ENCODE measurements at regions not wholly inside any gene's neighbourhood (a gene's known extent, or its start where the extent isn't known, plus 50 kb on each side); places are given as distances from the start of the nearest gene placed in this dataset.

DNA sequence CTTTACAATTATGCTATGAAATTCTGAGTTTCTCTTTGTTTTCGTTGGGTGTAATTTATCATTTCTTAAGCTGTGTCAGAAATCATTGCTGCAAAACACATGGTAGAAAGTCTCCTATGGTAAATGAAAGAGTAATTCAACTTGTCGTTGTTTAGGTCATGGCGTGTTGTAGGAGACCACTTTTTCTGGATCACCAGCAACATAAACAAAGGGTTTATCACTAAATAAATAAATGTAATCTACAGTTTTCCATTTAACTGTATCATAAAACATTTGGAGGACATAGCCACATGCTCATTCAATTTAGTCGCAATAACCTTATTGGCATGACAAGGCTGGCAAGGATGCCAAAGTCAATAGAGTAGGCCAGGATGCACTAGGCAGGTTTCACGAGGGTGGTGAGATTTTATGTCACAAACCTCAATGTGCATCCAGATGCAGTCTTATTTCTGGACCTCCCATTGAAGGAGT lies 154.4 kb upstream of the ERCC6L2 start:
- no peaks in the 10 kb centered on the region for H3K27me3 ChIP-seq (ENCODE audit: control insufficient read depth, insufficient read depth, low read length)
- intact Hi-C loops (cut with micrococcal nuclease), result loop anchor here (5.0 kb wide), 1 partner anchor 431 kb away; no protein-coding TSS in a partner anchor
- no peak for ATAC-seq
- Mint-ChIP-seq H3K4me1 (peaks cover 35 to 39% of the 10 kb centered on the region in 2 donors), H3K4me3 (no peak overlapping the region), H3K27me3 (ENCODE audit: low read depth in 2 of 2) (peaks cover 0 to 7% of the 10 kb centered on the region in 2 donors), H3K27ac (no peak overlapping the region), H3K9me3 (peaks cover 3 to 6% of the 10 kb centered on the region in 2 donors), H3K36me3 (peaks cover 10% of the 10 kb centered on the region)
- DNase-seq, result no peak
- TF ChIP-seq, protein P1, sequence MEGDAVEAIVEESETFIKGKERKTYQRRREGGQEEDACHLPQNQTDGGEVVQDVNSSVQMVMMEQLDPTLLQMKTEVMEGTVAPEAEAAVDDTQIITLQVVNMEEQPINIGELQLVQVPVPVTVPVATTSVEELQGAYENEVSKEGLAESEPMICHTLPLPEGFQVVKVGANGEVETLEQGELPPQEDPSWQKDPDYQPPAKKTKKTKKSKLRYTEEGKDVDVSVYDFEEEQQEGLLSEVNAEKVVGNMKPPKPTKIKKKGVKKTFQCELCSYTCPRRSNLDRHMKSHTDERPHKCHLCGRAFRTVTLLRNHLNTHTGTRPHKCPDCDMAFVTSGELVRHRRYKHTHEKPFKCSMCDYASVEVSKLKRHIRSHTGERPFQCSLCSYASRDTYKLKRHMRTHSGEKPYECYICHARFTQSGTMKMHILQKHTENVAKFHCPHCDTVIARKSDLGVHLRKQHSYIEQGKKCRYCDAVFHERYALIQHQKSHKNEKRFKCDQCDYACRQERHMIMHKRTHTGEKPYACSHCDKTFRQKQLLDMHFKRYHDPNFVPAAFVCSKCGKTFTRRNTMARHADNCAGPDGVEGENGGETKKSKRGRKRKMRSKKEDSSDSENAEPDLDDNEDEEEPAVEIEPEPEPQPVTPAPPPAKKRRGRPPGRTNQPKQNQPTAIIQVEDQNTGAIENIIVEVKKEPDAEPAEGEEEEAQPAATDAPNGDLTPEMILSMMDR (IDR thresholded peaks at IDR 0.05), result no peak
- no peak overlapping the region for H3K4me3 ChIP-seq (ENCODE audit: low read length)
- H3K27ac ChIP-seq (ENCODE audit: low read length), result no peak overlapping the region
- H3K9me3 ChIP-seq (ENCODE audit: control insufficient read depth, insufficient read depth, low read length), result peaks cover 14% of the 10 kb centered on the region
- H3K4me1 ChIP-seq (ENCODE audit: control insufficient read depth, insufficient read depth, low read length), result peaks cover 20% of the 10 kb centered on the region
- no peaks in the 10 kb centered on the region for H3K36me3 ChIP-seq (ENCODE audit: control insufficient read depth, insufficient read depth, low read length)
- WGBS (ENCODE audit: insufficient coverage), result 97% methylated on average over 5 of the region's 5 CpGs

DNA sequence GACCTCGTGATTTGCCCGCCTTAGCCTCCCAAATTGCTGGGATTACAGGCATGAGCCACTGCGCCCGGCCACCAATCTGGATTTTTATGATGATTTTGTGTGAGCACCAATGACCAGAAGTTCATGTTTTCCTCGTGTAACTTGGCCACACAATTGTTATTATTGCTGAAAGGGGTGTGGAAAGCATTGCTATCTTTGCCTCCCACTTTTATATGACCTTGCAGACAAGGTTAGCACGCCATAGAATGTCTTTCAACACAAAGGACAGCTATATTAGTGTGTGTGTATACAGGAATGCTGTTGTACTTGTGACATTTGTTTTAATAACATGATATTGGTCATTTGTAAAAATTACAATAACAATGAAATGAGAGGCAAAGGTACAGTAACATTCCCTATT lies 155.0 kb upstream of the ERCC6L2 start:
- 98% methylated on average over 5 of the region's 6 CpGs for whole genome bisulfite sequencing (ENCODE audit: insufficient coverage)
- H3K36me3 ChIP-seq (ENCODE audit: control insufficient read depth, insufficient read depth, low read length), result no peaks in the 10 kb centered on the region
- peaks cover 14% of the 10 kb centered on the region for H3K4me1 ChIP-seq (ENCODE audit: control insufficient read depth, insufficient read depth, low read length)
- Mint-ChIP-seq H3K4me1 (peaks cover 29 to 33% of the 10 kb centered on the region in 2 donors), H3K9me3 (peaks cover 3 to 6% of the 10 kb centered on the region in 2 donors), H3K4me3 (no peak overlapping the region), H3K27me3 (ENCODE audit: low read depth in 2 of 2) (peaks cover 0 to 7% of the 10 kb centered on the region in 2 donors), H3K27ac (no peak overlapping the region), H3K36me3 (peaks cover 10% of the 10 kb centered on the region)
- no peak for DNase-seq
- H3K4me3 ChIP-seq (ENCODE audit: low read length), result no peak overlapping the region
- H3K27ac ChIP-seq (ENCODE audit: low read length), result no peak overlapping the region
- no peaks in the 10 kb centered on the region for H3K27me3 ChIP-seq (ENCODE audit: control insufficient read depth, insufficient read depth, low read length)
- ATAC-seq, result no peak
- intact Hi-C loops (cut with micrococcal nuclease), result loop anchor here (5.0 kb wide), 1 partner anchor 432 kb away; no protein-coding TSS in a partner anchor
- TF ChIP-seq, protein P1 (IDR thresholded peaks at IDR 0.05), result no peak
- peaks cover 13% of the 10 kb centered on the region for H3K9me3 ChIP-seq (ENCODE audit: control insufficient read depth, insufficient read depth, low read length)

DNA sequence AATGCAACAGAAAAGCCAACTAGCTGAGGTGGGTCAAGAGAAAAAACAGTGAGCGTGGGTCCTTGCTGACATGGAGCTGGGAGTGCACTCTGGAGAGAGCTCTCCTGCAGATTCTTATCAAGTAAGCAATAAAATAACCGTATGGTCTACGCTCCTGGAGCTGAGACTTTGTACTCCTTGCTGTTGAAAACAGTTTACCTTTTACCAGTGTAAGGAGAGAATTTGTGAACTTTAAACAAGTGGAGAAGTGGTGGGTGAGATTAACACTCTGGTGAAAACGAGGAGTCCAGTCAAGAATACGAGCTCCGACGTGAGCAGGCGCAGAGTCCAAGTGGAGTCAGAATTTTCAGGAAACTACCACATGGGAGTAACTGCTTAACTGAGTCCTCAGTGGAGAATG lies 156.1 kb upstream of the ERCC6L2 start:
- no peaks in the 10 kb centered on the region for H3K36me3 ChIP-seq (ENCODE audit: control insufficient read depth, insufficient read depth, low read length)
- H3K4me3 ChIP-seq (ENCODE audit: low read length), result no peak overlapping the region
- Mint-ChIP-seq H3K27ac (no peak overlapping the region), H3K36me3 (peaks cover 10% of the 10 kb centered on the region), H3K27me3 (ENCODE audit: low read depth in 2 of 2) (peaks cover 0 to 7% of the 10 kb centered on the region in 2 donors), H3K4me1 (peaks cover 18 to 22% of the 10 kb centered on the region in 2 donors), H3K9me3 (peaks cover 3 to 4% of the 10 kb centered on the region in 2 donors), H3K4me3 (no peak overlapping the region)
- H3K9me3 ChIP-seq (ENCODE audit: control insufficient read depth, insufficient read depth, low read length), result peaks cover 9% of the 10 kb centered on the region
- ATAC-seq, result no peak
- H3K4me1 ChIP-seq (ENCODE audit: control insufficient read depth, insufficient read depth, low read length), result peaks cover 5% of the 10 kb centered on the region
- no peak for DNase-seq
- intact Hi-C loops (cut with micrococcal nuclease), result no loop called here
- 90% methylated on average over 8 of the region's 8 CpGs for WGBS (ENCODE audit: insufficient coverage)
- TF ChIP-seq, protein P1 (IDR thresholded peaks at IDR 0.05), result no peak
- no peak overlapping the region for H3K27ac ChIP-seq (ENCODE audit: low read length)
- H3K27me3 ChIP-seq (ENCODE audit: control insufficient read depth, insufficient read depth, low read length), result no peaks in the 10 kb centered on the region

DNA sequence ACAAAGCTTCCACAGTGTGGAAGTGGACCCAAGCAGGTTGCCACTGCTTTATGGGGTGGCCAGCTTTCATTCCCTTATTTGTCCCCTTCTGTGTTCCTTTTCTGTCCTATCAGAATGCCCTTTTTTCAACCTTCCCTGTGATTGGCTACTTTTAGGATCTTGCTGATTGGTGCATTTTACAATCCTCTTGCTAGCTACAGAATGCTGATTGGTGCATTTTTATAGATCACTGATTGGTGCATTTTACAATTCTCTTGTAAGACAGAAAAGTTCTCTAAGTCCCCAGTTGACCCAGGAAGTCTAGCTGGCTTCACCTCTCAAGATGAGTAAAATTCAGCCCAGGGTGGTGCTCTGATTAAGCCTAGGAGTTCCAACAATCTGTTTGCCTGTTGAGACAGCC lies 157.2 kb upstream of the ERCC6L2 start:
- DNase-seq (no peak), ATAC-seq (no peak)
- no peak overlapping the region for H3K27ac Mint-ChIP-seq
- TF ChIP-seq, protein P1 (IDR thresholded peaks at IDR 0.05), result no peak
- H3K36me3 Mint-ChIP-seq, result peaks cover 10% of the 10 kb centered on the region
- peaks cover 9% of the 10 kb centered on the region for H3K9me3 ChIP-seq (ENCODE audit: control insufficient read depth, insufficient read depth, low read length)
- H3K4me1 Mint-ChIP-seq, result peaks cover 11 to 12% of the 10 kb centered on the region in 2 donors
- H3K27ac ChIP-seq (ENCODE audit: low read length), result no peak overlapping the region
- peaks cover 0 to 10% of the 10 kb centered on the region in 2 donors for H3K27me3 Mint-ChIP-seq (ENCODE audit: low read depth in 2 of 2)
- intact Hi-C loops (cut with micrococcal nuclease), result no loop called here
- peaks cover 3 to 4% of the 10 kb centered on the region in 2 donors for H3K9me3 Mint-ChIP-seq
- H3K4me3 Mint-ChIP-seq, result no peak overlapping the region
- H3K4me3 ChIP-seq (ENCODE audit: low read length), result no peak overlapping the region
- H3K4me1 ChIP-seq (ENCODE audit: control insufficient read depth, insufficient read depth, low read length), result no peaks in the 10 kb centered on the region
- no peaks in the 10 kb centered on the region for H3K36me3 ChIP-seq (ENCODE audit: control insufficient read depth, insufficient read depth, low read length)
- H3K27me3 ChIP-seq (ENCODE audit: control insufficient read depth, insufficient read depth, low read length), result no peaks in the 10 kb centered on the region
